Esophagus squamous epithelium (tissue), 5 donors: ENCODE measurements at regions not wholly inside any gene's neighbourhood (a gene's known extent, or its start where the extent isn't known, plus 50 kb on each side); places are given as distances from the start of the nearest gene placed in this dataset.

Experiments used
- DNase-seq: peaks from one replicate; lab custom pipeline; 2025; lab: John Stamatoyannopoulos, UW
- H3K27ac ChIP-seq, 4 donors: fragments of 200-600 bp; sonication (generic); one replicate each; pipeline ENCODE4 v1.5.1; 2016 to 2019; ENCODE audit warnings: mild to moderate bottlenecking in 1 of 4
- H3K27me3 ChIP-seq, 4 donors: fragments of 200-600 bp; sonication (generic); 1 replicate in 3 of 4; 2 replicates in 1 of 4; pipeline versions ENCODE4 v1.5.1 to v1.6.0; 2017 to 2021; ENCODE audit warnings: antibody characterized with exemption in 1 of 4
- H3K36me3 ChIP-seq, 3 donors: fragments of 200-600 bp; sonication (generic); one replicate each; pipeline ENCODE4 v1.5.1; 2016 to 2019
- H3K4me1 ChIP-seq, 3 donors: fragments of 200-600 bp; sonication (generic); one replicate each; pipeline ENCODE4 v1.5.1; 2017 to 2019
- H3K4me3 ChIP-seq, 4 donors: fragments of 200-600 bp; sonication (generic); 1 replicate in 3 of 4; 2 replicates in 1 of 4; pipeline ENCODE4 v1.5.1; 2016 to 2019; ENCODE audit warnings: mild to moderate bottlenecking in 2 of 4, moderate library complexity in 1 of 4
- H3K9me3 ChIP-seq, 3 donors: fragments of 200-600 bp; sonication (generic); one replicate each; pipeline ENCODE4 v1.5.1; 2016 to 2019
- POLR2A ChIP-seq, 4 donors: fragments of 450-650 bp; IDR thresholded peaks; one replicate each; pipeline ENCODE4 v1.6.1; 2017; ENCODE audit warnings: antibody characterized with exemption in 4 of 4, mild to moderate bottlenecking in 4 of 4, moderate library complexity in 3 of 4
- WGBS, 2 donors: methylation state at CpG; one replicate each; pipeline ENCODE4 v1.1.5; 2018; 5-methylcytosine and 5-hydroxymethylcytosine counted together
- intact Hi-C: fragments of 100-400 bp; cut with DNase I; formaldehyde crosslinking; loops from one replicate; pipeline ENCODE4 v1.15.0; 2022
- TF ChIP-seq, protein P1 (sequence below), 6 experiments: fragments of 450-650 bp in 4 of 6; fragments of 200-600 bp in 2 of 6; sonication (generic) in 2 of 6; IDR thresholded peaks; one replicate each; pipeline ENCODE4 v1.5.1; 2016 to 2019; ENCODE audit warnings: antibody characterized with exemption in 6 of 6, mild to moderate bottlenecking in 4 of 6, moderate library complexity in 4 of 6
- donor health status: DM: yes; HTN: yes; CAD: no.

- intact Hi-C loops, result no loop called here
- DNase-seq, result no peak
- Histone ChIP-seq H3K9me3 (no peaks in the 10 kb centered on the region), H3K4me3 (no peak overlapping the region), H3K36me3 (no peaks in the 10 kb centered on the region), H3K27me3 (no peaks in the 10 kb centered on the region), H3K4me1 (peaks cover 0 to 19% (median 6%) of the 10 kb centered on the region in 3 donors), H3K27ac (peak overlapping the region in 1 of 4 donors; percentile 20)
- 64 to 76% methylated on average over 3 of the region's 3 CpGs for WGBS, 2 donors
- TF ChIP-seq, protein P1, sequence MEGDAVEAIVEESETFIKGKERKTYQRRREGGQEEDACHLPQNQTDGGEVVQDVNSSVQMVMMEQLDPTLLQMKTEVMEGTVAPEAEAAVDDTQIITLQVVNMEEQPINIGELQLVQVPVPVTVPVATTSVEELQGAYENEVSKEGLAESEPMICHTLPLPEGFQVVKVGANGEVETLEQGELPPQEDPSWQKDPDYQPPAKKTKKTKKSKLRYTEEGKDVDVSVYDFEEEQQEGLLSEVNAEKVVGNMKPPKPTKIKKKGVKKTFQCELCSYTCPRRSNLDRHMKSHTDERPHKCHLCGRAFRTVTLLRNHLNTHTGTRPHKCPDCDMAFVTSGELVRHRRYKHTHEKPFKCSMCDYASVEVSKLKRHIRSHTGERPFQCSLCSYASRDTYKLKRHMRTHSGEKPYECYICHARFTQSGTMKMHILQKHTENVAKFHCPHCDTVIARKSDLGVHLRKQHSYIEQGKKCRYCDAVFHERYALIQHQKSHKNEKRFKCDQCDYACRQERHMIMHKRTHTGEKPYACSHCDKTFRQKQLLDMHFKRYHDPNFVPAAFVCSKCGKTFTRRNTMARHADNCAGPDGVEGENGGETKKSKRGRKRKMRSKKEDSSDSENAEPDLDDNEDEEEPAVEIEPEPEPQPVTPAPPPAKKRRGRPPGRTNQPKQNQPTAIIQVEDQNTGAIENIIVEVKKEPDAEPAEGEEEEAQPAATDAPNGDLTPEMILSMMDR (IDR thresholded peaks at IDR 0.05), result no peak
- no peak for TF ChIP-seq POLR2A (IDR thresholded peaks at IDR 0.05)
Measured at GRCh38 chr13:44726214-44726613, 150.1 kb upstream of the TSC22D1 start.

DNA sequence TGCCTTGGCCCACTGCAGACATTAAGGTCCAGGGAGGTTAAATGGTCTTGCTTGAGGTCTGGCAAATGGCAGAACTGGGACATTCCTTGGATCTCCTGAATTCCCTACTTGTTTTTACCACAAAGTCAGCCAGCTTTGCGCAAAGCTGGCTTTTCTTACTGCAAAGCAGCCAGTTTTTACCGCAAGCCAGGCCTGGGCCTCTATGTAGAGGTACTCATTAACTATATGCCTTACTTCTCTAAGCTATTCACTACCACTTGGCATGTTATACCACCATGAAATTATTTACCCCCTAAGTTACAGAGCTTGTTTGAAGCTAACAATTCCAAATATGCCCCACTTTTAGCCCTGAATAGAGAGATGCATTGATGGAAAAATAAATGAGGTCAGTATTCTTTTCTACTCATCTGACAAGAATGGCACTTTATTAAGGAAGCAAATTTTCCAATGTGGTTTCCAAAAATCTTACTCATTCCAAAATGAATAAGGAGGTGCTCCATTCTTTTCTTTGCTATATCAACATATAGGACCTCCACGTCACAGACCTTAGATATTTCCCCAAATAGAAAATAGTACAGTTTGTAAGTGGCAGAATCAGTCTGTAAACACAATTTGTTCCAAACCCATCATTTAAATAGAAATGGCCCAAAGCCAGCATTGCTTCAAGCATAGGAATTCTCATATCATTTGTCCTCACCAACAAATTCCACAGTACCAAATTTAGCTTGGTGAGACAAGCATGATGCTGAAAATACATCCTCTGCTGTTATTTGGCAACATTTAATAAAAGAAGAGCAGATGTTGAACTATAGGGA is 143.9 kb upstream of the TSC22D1 start:
- Histone ChIP-seq H3K9me3 (no peaks in the 10 kb centered on the region), H3K4me3 (no peak overlapping the region), H3K4me1 (peaks cover 0 to 9% (median 0%) of the 10 kb centered on the region in 3 donors), H3K27ac (peak overlapping the region in 2 of 4 donors; percentile 34 to 38), H3K27me3 (no peaks in the 10 kb centered on the region), H3K36me3 (no peaks in the 10 kb centered on the region)
- intact Hi-C loops, result no loop called here
- DNase-seq, result no peak
- no peak for TF ChIP-seq POLR2A (IDR thresholded peaks at IDR 0.05)
- WGBS, 2 donors, result 86 to 87% methylated on average over 3 of the region's 3 CpGs

DNA sequence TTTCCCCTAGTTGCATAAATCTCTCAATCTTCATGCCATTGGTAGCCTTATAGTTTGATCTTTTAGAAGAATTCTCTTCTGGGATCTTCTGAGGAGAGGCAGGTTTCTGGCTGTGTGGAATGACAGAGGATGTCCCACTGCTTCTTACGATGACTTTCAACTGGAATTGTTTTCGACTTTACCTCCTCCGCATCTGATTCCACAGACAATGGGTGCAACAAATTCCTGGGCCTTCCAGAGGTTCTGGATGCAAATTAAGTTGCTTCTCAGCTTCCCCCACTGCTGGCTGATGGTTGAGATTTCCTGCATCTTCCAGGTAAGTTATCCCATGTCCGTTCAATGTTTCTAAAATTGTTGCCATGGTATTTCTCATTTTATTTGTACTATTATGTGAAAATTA is 142.3 kb upstream of the TSC22D1 start:
- Histone ChIP-seq H3K27ac (no peak overlapping the region), H3K27me3 (no peaks in the 10 kb centered on the region), H3K4me1 (peaks cover 11 to 23% (median 11%) of the 10 kb centered on the region in 3 donors), H3K4me3 (no peak overlapping the region), H3K36me3 (no peaks in the 10 kb centered on the region), H3K9me3 (no peaks in the 10 kb centered on the region)
- TF ChIP-seq POLR2A (IDR thresholded peaks at IDR 0.05), result no peak
- TF ChIP-seq, protein P1 (IDR thresholded peaks at IDR 0.05), result no peak
- WGBS, 2 donors, result 93 to 95% methylated on average over 4 of the region's 4 CpGs
- no peak for DNase-seq
- intact Hi-C loops, result no loop called here

- WGBS, 2 donors, result 38 to 42% methylated on average over 11 of the region's 11 CpGs
- no peak for TF ChIP-seq POLR2A (IDR thresholded peaks at IDR 0.05)
- TF ChIP-seq, protein P1 (IDR thresholded peaks at IDR 0.05), result no peak
Measured at GRCh38 chr13:44715287-44716230, 139.4 kb upstream of the TSC22D1 start.

DNA sequence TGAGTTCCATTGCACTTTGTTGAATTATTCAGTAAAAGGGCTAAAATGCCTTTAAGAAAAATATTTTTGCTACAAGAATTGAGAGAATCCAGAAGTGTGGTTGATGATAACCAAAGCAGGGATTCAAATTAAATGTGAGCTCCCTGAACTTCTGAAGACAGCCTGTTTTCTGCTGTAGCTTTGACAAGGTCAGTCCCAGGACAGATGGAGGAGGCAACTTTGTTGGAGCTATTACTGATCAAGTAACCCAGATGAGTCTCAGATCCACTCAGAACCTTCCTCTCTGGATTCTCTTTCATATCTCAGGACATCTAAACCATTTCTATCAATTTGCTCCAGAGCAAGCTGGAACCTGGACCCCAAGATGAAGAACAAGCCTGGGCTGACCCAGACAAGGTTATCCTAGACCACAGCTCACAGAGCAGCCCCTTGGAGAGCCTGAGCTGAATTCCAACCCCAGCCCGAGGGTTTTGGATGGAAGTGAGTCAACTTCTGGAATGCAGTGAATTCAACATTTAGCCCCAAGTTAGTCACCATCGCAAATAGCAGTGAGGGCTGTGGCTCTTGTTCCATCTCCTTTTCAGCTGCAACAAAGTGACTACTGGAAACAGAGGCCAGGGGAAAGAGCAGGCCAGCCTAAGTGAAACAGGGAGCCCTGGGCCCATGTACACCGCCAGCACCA is 137.8 kb upstream of the TSC22D1 start:
- intact Hi-C loops, result no loop called here
- Histone ChIP-seq H3K9me3 (no peaks in the 10 kb centered on the region), H3K4me3 (no peak overlapping the region), H3K27me3 (no peaks in the 10 kb centered on the region), H3K36me3 (no peaks in the 10 kb centered on the region), H3K27ac (peak overlapping the region in 2 of 4 donors; percentile 30 to 57), H3K4me1 (peaks cover 11 to 29% (median 11%) of the 10 kb centered on the region in 3 donors)
- TF ChIP-seq POLR2A (IDR thresholded peaks at IDR 0.05), result no peak
- TF ChIP-seq, protein P1 (IDR thresholded peaks at IDR 0.05), result no peak
- DNase-seq, result no peak
- 6 to 60% methylated on average over 2 to 3 of the region's 3 CpGs for WGBS, 2 donors

More at GRCh38 chr13:44715287-44716230, 139.4 kb upstream of the TSC22D1 start:
- Histone ChIP-seq H3K27me3 (no peaks in the 10 kb centered on the region), H3K36me3 (no peaks in the 10 kb centered on the region), H3K27ac (peak overlapping the region in 3 of 4 donors; percentile 7 to 49 (median 30)), H3K9me3 (no peaks in the 10 kb centered on the region), H3K4me1 (peaks cover 11 to 29% (median 11%) of the 10 kb centered on the region in 3 donors), H3K4me3 (no peak overlapping the region)
- DNase-seq, result no peak
- intact Hi-C loops, result no loop called here
